GM23338 (cell line): ENCODE measurements at regions not wholly inside any gene's neighbourhood (a gene's known extent, or its start where the extent isn't known, plus 50 kb on each side); places are given as distances from the start of the nearest gene placed in this dataset.

Experiments
- ETS1 ChIP-seq: IDR thresholded peaks from 2 replicates; pipeline ENCODE4 v1.6.1; 2016; ENCODE audit warnings: antibody characterized with exemption
- EZH2 ChIP-seq: fragments of 200-600 bp; sonication (generic); IDR thresholded peaks from one replicate; pipeline ENCODE4 v1.8.0; 2017; ENCODE audit warnings: antibody characterized with exemption, mild to moderate bottlenecking, low read depth; ENCODE audit not compliant: unreplicated experiment
- EZH2phosphoT487 ChIP-seq: fragments of 200-600 bp; sonication (generic); IDR thresholded peaks from one replicate; pipeline ENCODE4 v1.8.1; 2018; ENCODE audit warnings: antibody characterized with exemption; ENCODE audit not compliant: unreplicated experiment
- NANOG ChIP-seq: IDR thresholded peaks from 2 replicates; pipeline ENCODE4 v1.6.1; 2016; ENCODE audit warnings: antibody characterized with exemption, borderline replicate concordance
- POLR2AphosphoS5 ChIP-seq: IDR thresholded peaks from 2 replicates; pipeline ENCODE4 v1.6.1; 2016; ENCODE audit warnings: antibody characterized with exemption, low read depth
- REST ChIP-seq: IDR thresholded peaks from one replicate; pipeline ENCODE4 v1.6.1; 2018; ENCODE audit warnings: antibody characterized with exemption; ENCODE audit not compliant: unreplicated experiment
- STAT1 ChIP-seq: IDR thresholded peaks from one replicate; pipeline ENCODE4 v1.6.1; 2016; ENCODE audit warnings: antibody characterized with exemption; ENCODE audit not compliant: unreplicated experiment
- ZNF114 ChIP-seq: fragments of 250-450 bp; sonication (Bioruptor Pico); IDR thresholded peaks from 2 replicates; pipeline ENCODE4 v1.5.0; 2020; ENCODE audit warnings: mild to moderate bottlenecking, moderate library complexity
- ZNF331 ChIP-seq: fragments of 250-450 bp; sonication (Bioruptor Pico); IDR thresholded peaks from 2 replicates; pipeline ENCODE4 v1.5.0; 2020; ENCODE audit warnings: low read depth, mild to moderate bottlenecking, moderate library complexity
- ZNF462 ChIP-seq: fragments of 250-450 bp; sonication (Bioruptor Pico); IDR thresholded peaks from 2 replicates; pipeline ENCODE4 v1.5.0; 2020; ENCODE audit warnings: mild to moderate bottlenecking, moderate library complexity

- TF ChIP-seq ZNF462 (CRISPR knock-in tag) (no peak), ZNF331 (no peak), NANOG (no peak), ZNF114 (CRISPR knock-in tag) (no peak), ETS1 (no peak), EZH2phosphoT487 (no peak), REST (no peak), POLR2AphosphoS5 (no peak), STAT1 (no peak), EZH2 (no peak)
Measured at GRCh38 chr2:122216071-122216470, 460.6 kb downstream of the TSN start (continued).
